Neural cell (in vitro differentiated cells): ENCODE measurements at regions not wholly inside any gene's neighbourhood (a gene's known extent, or its start where the extent isn't known, plus 50 kb on each side); places are given as distances from the start of the nearest gene placed in this dataset.

Experiments used
- H2AFZ ChIP-seq: fragments of 200-600, 300-800 bp; sonication (generic), shearing (Covaris generic); 2 replicates; pipeline ENCODE4 v1.6.0; 2014; ENCODE audit warnings: low read depth, mild to moderate bottlenecking, antibody characterized with exemption, low read length, moderate library complexity
- H3F3A ChIP-seq: fragments of 200-600 bp; shearing (Covaris generic); 2 replicates; pipeline ENCODE4 v1.6.1; 2016; ENCODE audit warnings: mild to moderate bottlenecking, moderate library complexity, mixed read lengths, antibody characterized with exemption, low read length; ENCODE audit not compliant: insufficient read depth, poor library complexity, severe bottlenecking
- H3K27ac ChIP-seq: fragments of 200-600, 300-800 bp; sonication (generic), shearing (Covaris generic); 2 replicates; pipeline ENCODE4 v1.5.1; 2014; ENCODE audit warnings: mild to moderate bottlenecking, low read length, moderate library complexity
- H3K27me3 ChIP-seq: fragments of 300-800, 200-600 bp; sonication (generic), shearing (Covaris generic); 2 replicates; pipeline ENCODE4 v1.6.0; 2014; ENCODE audit warnings: mild to moderate bottlenecking, low read depth, low read length, moderate library complexity; ENCODE audit not compliant: insufficient read depth
- H3K36me3 ChIP-seq: fragments of 300-800, 200-600 bp; sonication (generic), shearing (Covaris generic); 2 replicates; pipeline ENCODE4 v1.5.1; 2014; ENCODE audit warnings: mild to moderate bottlenecking, antibody characterized with exemption, low read length, moderate library complexity; ENCODE audit not compliant: insufficient read depth
- H3K4me2 ChIP-seq: fragments of 300-800, 200-600 bp; sonication (generic), shearing (Covaris generic); 2 replicates; pipeline ENCODE4 v1.6.0; 2014; ENCODE audit warnings: mild to moderate bottlenecking, low read length
- H3K4me3 ChIP-seq: fragments of 300-800, 200-600 bp; sonication (generic), shearing (Covaris generic); 2 replicates; pipeline ENCODE4 v1.5.1; 2014; ENCODE audit warnings: mild to moderate bottlenecking, low read length, moderate library complexity
- H3K79me2 ChIP-seq: fragments of 200-600 bp; shearing (Covaris generic); replicated peaks from 2 replicates; pipeline ENCODE4 v1.6.0; 2014; ENCODE audit warnings: mild to moderate bottlenecking, low read length, moderate library complexity; ENCODE audit not compliant: insufficient read depth
- H3K9ac ChIP-seq: fragments of 300-800, 200-600 bp; sonication (generic), shearing (Covaris generic); 2 replicates; pipeline ENCODE4 v1.6.1; 2016; ENCODE audit warnings: mild to moderate bottlenecking, low read length, mixed read lengths
- H3K9me2 ChIP-seq: fragments of 200-600 bp; shearing (Covaris generic); 2 replicates; pipeline ENCODE4 v1.6.1; 2016; ENCODE audit warnings: mild to moderate bottlenecking, low read length, mixed read lengths; ENCODE audit not compliant: insufficient read depth
- H3K9me3 ChIP-seq: fragments of 200-600, 300-800 bp; sonication (generic), shearing (Covaris generic); 2 replicates; pipeline ENCODE4 v1.6.1; 2016; ENCODE audit warnings: mild to moderate bottlenecking, mixed run types, low read length, moderate library complexity, mixed read lengths
- H4K20me1 ChIP-seq: fragments of 200-600 bp; shearing (Covaris generic); 2 replicates; pipeline ENCODE4 v1.6.1; 2016; ENCODE audit warnings: mild to moderate bottlenecking, mixed run types; ENCODE audit not compliant: insufficient read depth
- EP300 ChIP-seq: fragments of 450-650 bp; conservative IDR thresholded peaks from 2 replicates; pipeline ENCODE4 v1.6.1; 2014; ENCODE audit warnings: antibody characterized with exemption, mild to moderate bottlenecking, moderate library complexity; ENCODE audit not compliant: poor library complexity, severe bottlenecking
- EZH2 ChIP-seq: fragments of 200-600, 300-800 bp; shearing (Covaris generic), sonication (generic); IDR thresholded peaks from 2 replicates; pipeline ENCODE4 v1.6.1; 2014; ENCODE audit warnings: antibody characterized with exemption, low read length, borderline replicate concordance, mild to moderate bottlenecking; ENCODE audit not compliant: insufficient read depth, poor library complexity, severe bottlenecking
- MXI1 ChIP-seq: fragments of 450-650 bp; conservative IDR thresholded peaks from 2 replicates; pipeline ENCODE4 v1.6.1; 2014; ENCODE audit warnings: antibody characterized with exemption, mild to moderate bottlenecking; ENCODE audit not compliant: poor library complexity, severe bottlenecking
- POLR2AphosphoS5 ChIP-seq: IDR thresholded peaks from 2 replicates; pipeline ENCODE4 v1.6.1; 2012
- RAD21 ChIP-seq: fragments of 450-650 bp; conservative IDR thresholded peaks from 2 replicates; pipeline ENCODE4 v1.6.1; 2014; ENCODE audit warnings: antibody characterized with exemption, mild to moderate bottlenecking, moderate library complexity
- SMC3 ChIP-seq: fragments of 450-650 bp; conservative IDR thresholded peaks from 2 replicates; pipeline ENCODE4 v1.6.1; 2014; ENCODE audit warnings: antibody characterized with exemption, mild to moderate bottlenecking, moderate library complexity; ENCODE audit not compliant: poor library complexity
- TAF1 ChIP-seq: IDR thresholded peaks from 2 replicates; pipeline ENCODE4 v1.6.1; 2012; ENCODE audit warnings: low read depth
- TF ChIP-seq, protein P1 (sequence below): IDR thresholded peaks from 2 replicates; pipeline ENCODE4 v1.6.1; 2012; ENCODE audit warnings: borderline replicate concordance
- TF ChIP-seq, protein P2 (sequence below): fragments of 450-650 bp; IDR thresholded peaks from 2 replicates; pipeline ENCODE4 v1.5.1; 2014; ENCODE audit warnings: antibody characterized with exemption, mild to moderate bottlenecking, moderate library complexity; ENCODE audit not compliant: poor library complexity, severe bottlenecking

GRCh38 chr19:32124585-32124984, 220.8 kb upstream of the ZNF507 start:
- no peaks in the 10 kb centered on the region for H3K9me2 ChIP-seq
- no peak overlapping the region for H3K9ac ChIP-seq
- no peak overlapping the region for H3K4me2 ChIP-seq
- no peaks in the 10 kb centered on the region for H4K20me1 ChIP-seq
- H3K4me3 ChIP-seq, result no peak overlapping the region
- no peaks in the 10 kb centered on the region for H3K36me3 ChIP-seq
- H3K79me2 ChIP-seq, result no peaks in the 10 kb centered on the region
- no peaks in the 10 kb centered on the region for H3K9me3 ChIP-seq
- no peak overlapping the region for H2AFZ ChIP-seq
- H3K27me3 ChIP-seq, result no peaks in the 10 kb centered on the region
- H3F3A ChIP-seq, result no peaks in the 10 kb centered on the region
- TF ChIP-seq POLR2AphosphoS5, result no peak
- no peak for TF ChIP-seq RAD21
- no peak for TF ChIP-seq EZH2
- TF ChIP-seq SMC3, result no peak
- no peak for TF ChIP-seq TAF1
- no peak for TF ChIP-seq MXI1
- TF ChIP-seq, protein P1, sequence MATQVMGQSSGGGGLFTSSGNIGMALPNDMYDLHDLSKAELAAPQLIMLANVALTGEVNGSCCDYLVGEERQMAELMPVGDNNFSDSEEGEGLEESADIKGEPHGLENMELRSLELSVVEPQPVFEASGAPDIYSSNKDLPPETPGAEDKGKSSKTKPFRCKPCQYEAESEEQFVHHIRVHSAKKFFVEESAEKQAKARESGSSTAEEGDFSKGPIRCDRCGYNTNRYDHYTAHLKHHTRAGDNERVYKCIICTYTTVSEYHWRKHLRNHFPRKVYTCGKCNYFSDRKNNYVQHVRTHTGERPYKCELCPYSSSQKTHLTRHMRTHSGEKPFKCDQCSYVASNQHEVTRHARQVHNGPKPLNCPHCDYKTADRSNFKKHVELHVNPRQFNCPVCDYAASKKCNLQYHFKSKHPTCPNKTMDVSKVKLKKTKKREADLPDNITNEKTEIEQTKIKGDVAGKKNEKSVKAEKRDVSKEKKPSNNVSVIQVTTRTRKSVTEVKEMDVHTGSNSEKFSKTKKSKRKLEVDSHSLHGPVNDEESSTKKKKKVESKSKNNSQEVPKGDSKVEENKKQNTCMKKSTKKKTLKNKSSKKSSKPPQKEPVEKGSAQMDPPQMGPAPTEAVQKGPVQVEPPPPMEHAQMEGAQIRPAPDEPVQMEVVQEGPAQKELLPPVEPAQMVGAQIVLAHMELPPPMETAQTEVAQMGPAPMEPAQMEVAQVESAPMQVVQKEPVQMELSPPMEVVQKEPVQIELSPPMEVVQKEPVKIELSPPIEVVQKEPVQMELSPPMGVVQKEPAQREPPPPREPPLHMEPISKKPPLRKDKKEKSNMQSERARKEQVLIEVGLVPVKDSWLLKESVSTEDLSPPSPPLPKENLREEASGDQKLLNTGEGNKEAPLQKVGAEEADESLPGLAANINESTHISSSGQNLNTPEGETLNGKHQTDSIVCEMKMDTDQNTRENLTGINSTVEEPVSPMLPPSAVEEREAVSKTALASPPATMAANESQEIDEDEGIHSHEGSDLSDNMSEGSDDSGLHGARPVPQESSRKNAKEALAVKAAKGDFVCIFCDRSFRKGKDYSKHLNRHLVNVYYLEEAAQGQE, result no peak
- no peak for TF ChIP-seq EP300
- TF ChIP-seq, protein P2, sequence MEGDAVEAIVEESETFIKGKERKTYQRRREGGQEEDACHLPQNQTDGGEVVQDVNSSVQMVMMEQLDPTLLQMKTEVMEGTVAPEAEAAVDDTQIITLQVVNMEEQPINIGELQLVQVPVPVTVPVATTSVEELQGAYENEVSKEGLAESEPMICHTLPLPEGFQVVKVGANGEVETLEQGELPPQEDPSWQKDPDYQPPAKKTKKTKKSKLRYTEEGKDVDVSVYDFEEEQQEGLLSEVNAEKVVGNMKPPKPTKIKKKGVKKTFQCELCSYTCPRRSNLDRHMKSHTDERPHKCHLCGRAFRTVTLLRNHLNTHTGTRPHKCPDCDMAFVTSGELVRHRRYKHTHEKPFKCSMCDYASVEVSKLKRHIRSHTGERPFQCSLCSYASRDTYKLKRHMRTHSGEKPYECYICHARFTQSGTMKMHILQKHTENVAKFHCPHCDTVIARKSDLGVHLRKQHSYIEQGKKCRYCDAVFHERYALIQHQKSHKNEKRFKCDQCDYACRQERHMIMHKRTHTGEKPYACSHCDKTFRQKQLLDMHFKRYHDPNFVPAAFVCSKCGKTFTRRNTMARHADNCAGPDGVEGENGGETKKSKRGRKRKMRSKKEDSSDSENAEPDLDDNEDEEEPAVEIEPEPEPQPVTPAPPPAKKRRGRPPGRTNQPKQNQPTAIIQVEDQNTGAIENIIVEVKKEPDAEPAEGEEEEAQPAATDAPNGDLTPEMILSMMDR, result no peak
- H3K27ac ChIP-seq, result no peak overlapping the region

DNA sequence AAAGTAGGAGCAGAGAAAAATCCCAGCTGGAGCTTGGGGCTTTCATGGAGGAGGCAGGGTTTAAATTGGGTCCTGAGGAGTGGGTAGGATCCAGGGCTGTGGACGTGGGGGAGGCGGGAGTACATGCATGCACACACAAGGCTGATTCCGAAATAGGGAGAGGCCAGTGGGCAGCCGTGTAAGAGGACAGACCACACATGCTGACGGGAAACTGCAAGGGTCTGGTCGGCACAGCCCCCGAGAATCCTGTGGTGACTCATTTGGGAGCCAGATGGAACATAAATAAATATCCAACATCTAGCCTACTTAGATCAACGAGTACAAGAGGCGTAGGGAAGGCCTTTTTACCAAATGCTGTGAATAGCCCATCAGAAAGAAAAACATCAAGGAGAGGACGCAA, 216.3 kb upstream of the ZNF507 start:
- Histone ChIP-seq H3F3A (no peaks in the 10 kb centered on the region), H3K9me3 (no peaks in the 10 kb centered on the region), H3K36me3 (no peaks in the 10 kb centered on the region), H3K27ac (no peak overlapping the region), H3K9me2 (no peaks in the 10 kb centered on the region), H3K9ac (no peak overlapping the region), H3K79me2 (no peaks in the 10 kb centered on the region), H4K20me1 (no peaks in the 10 kb centered on the region), H3K4me2 (no peak overlapping the region), H3K27me3 (no peaks in the 10 kb centered on the region), H3K4me3 (no peak overlapping the region), H2AFZ (no peak overlapping the region)
- TF ChIP-seq EZH2 (no peak), POLR2AphosphoS5 (no peak), RAD21 (no peak), MXI1 (no peak), TAF1 (no peak), SMC3 (no peak)
- TF ChIP-seq, protein P2, result no peak
